ENCODE measurements at regions not wholly inside any gene's neighbourhood (a gene's known extent, or its start where the extent isn't known, plus 50 kb on each side); places are given as distances from the start of the nearest gene placed in this dataset.

DNA sequence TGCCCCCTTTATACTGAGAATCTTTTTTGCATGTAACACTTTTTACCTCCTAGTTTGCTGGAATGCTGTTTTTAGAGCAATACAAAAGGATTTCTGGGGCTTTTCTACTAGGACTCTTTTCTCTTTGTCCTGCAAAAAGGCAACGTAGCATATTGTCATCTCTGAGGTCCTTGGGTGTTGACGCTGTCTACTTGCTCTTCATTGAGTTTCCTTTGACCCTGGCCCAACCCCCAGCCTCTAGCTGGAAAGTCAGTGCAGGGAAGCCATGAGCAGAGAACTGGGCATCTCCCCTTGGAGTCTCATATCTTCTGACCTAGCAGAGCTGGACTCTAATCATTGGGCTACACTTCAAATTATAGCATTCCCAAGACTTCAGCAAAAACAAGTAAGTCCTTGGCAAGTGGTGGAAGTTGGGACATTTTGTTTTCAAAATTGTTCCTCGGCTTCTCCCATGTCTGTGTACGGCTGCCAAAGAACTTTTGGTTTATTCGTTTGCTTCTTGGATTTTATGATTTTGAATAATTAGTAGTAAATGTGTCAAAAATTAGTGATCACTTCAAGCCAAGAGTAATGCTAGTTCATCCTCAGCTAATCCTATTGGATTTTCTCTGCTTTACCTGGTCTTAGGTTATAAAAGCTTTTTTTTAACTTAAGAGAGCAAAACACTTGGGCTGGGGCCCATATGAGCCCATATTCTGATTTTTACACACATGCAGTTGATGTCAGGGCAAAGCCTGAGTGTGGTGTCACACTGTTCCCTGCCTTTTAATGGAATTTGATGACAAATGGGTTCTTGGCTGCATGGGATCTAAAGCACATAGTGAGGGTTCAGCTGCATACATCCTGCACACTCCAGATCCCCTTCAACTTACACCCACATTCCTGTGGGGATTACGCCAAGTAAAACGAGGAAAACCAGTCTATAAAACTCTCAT, 419.5 kb upstream of the C2CD4B start:
- Histone ChIP-seq H3K27ac (ENCODE audit: control insufficient read depth, insufficient read depth, low read length) (no peak overlapping the region), H3K79me2 (ENCODE audit: control insufficient read depth, insufficient read depth, low read length) (no peaks in the 10 kb centered on the region), H3K9ac (ENCODE audit: control insufficient read depth, extremely low read depth, insufficient read depth, low read length) (no peak overlapping the region), H2AFZ (ENCODE audit: control insufficient read depth, low read length) (no peak overlapping the region), H3K4me2 (ENCODE audit: control insufficient read depth, extremely low read depth, insufficient read depth, low read depth, low read length) (no peak overlapping the region), H4K20me1 (ENCODE audit: control insufficient read depth, extremely low read depth, insufficient read depth, low read length) (no peaks in the 10 kb centered on the region), H3K27me3 (ENCODE audit: control insufficient read depth, extremely low read depth, insufficient read depth, low read length) (no peaks in the 10 kb centered on the region), H3K9me3 (ENCODE audit: control insufficient read depth, low read depth, low read length) (no peaks in the 10 kb centered on the region), H3K4me1 (ENCODE audit: control insufficient read depth, extremely low read depth, insufficient read depth, low read length) (no peaks in the 10 kb centered on the region), H3K4me3 (ENCODE audit: control insufficient read depth in 2 of 3, extremely low read depth in 1 of 3, insufficient read depth in 2 of 3, low read depth in 1 of 3, low read length in 3 of 3) (no peak overlapping the region), H3K9me1 (ENCODE audit: control insufficient read depth, extremely low read depth, insufficient read depth, low read length) (no peaks in the 10 kb centered on the region), H3K36me3 (ENCODE audit: control insufficient read depth in 2 of 2, extremely low read depth in 1 of 2, insufficient read depth in 2 of 2, low read length in 2 of 2) (no peaks in the 10 kb centered on the region)
- FAIRE-seq (no peak), DNase-seq (ENCODE audit: low read depth, low spot score) (no peak)
- TF ChIP-seq, protein P1, sequence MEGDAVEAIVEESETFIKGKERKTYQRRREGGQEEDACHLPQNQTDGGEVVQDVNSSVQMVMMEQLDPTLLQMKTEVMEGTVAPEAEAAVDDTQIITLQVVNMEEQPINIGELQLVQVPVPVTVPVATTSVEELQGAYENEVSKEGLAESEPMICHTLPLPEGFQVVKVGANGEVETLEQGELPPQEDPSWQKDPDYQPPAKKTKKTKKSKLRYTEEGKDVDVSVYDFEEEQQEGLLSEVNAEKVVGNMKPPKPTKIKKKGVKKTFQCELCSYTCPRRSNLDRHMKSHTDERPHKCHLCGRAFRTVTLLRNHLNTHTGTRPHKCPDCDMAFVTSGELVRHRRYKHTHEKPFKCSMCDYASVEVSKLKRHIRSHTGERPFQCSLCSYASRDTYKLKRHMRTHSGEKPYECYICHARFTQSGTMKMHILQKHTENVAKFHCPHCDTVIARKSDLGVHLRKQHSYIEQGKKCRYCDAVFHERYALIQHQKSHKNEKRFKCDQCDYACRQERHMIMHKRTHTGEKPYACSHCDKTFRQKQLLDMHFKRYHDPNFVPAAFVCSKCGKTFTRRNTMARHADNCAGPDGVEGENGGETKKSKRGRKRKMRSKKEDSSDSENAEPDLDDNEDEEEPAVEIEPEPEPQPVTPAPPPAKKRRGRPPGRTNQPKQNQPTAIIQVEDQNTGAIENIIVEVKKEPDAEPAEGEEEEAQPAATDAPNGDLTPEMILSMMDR (optimal IDR thresholded peaks at IDR 0.05 in 1 of 3, IDR thresholded peaks at IDR 0.05 in 1 of 3, conservative IDR thresholded peaks at IDR 0.05 in 1 of 3; ENCODE audit: extremely low read depth in 1 of 3, insufficient read depth in 2 of 3, low read length in 3 of 3) = no peak
- no peak for TF ChIP-seq EZH2 (IDR thresholded peaks at IDR 0.05; ENCODE audit: low read length)
- dilution Hi-C loops (cut with MboI; ENCODE audit: extremely low pct_ligation_motif_present, low sequenced_read_pairs) = no loop called here

DNA sequence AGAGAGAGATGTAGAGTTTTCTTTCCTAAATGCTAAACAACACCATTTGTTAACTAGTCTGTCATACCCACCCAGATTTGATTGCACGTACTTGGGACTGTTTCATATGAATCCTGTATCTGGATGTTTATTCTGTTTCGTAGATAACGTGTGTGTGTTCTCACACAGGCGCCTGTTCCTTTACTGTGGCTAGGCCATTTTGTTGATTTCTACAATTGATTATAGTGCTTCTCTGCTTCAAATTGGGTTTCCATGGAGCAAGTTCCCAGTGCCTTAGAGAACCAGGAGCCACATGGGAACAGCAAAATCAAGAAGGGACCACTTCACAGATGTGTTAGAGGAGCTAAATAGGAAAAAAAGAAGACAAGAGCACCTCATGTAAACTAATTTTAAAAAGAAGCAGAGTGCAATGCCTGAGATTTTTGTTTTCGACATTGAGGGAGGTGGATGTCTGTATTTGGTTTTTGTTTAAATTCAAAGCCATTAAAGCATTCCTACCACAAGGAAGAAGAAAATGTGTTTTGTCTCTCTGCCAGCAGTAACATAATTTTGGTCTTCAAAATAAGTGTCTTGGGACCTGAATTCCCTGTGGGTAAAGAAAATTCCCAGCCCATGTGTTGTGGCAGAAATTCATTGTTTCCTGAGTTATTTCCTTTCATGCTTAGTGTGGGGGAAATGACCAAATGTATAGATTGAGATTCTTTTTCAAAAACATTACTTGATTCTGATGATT, 424.0 kb upstream of the C2CD4B start:
- no peaks in the 10 kb centered on the region for H3K27me3 ChIP-seq (ENCODE audit: control insufficient read depth, extremely low read depth, insufficient read depth, low read length)
- no peaks in the 10 kb centered on the region for H3K79me2 ChIP-seq (ENCODE audit: control insufficient read depth, insufficient read depth, low read length)
- H3K4me1 ChIP-seq (ENCODE audit: control insufficient read depth, extremely low read depth, insufficient read depth, low read length) = no peaks in the 10 kb centered on the region
- no peak overlapping the region for H2AFZ ChIP-seq (ENCODE audit: control insufficient read depth, low read length)
- no peaks in the 10 kb centered on the region for H3K36me3 ChIP-seq (ENCODE audit: control insufficient read depth in 2 of 2, extremely low read depth in 1 of 2, insufficient read depth in 2 of 2, low read length in 2 of 2)
- DNase-seq (ENCODE audit: low read depth, low spot score) (no peak), FAIRE-seq (no peak)
- H4K20me1 ChIP-seq (ENCODE audit: control insufficient read depth, extremely low read depth, insufficient read depth, low read length) = no peaks in the 10 kb centered on the region
- H3K4me2 ChIP-seq (ENCODE audit: control insufficient read depth, extremely low read depth, insufficient read depth, low read depth, low read length) = no peak overlapping the region
- no peaks in the 10 kb centered on the region for H3K9me3 ChIP-seq (ENCODE audit: control insufficient read depth, low read depth, low read length)
- no peak overlapping the region for H3K4me3 ChIP-seq (ENCODE audit: control insufficient read depth in 2 of 3, extremely low read depth in 1 of 3, insufficient read depth in 2 of 3, low read depth in 1 of 3, low read length in 3 of 3)
- H3K27ac ChIP-seq (ENCODE audit: control insufficient read depth, insufficient read depth, low read length) = no peak overlapping the region
- no peak for TF ChIP-seq EZH2 (IDR thresholded peaks at IDR 0.05; ENCODE audit: low read length)
- TF ChIP-seq, protein P1 (optimal IDR thresholded peaks at IDR 0.05 in 1 of 3, IDR thresholded peaks at IDR 0.05 in 1 of 3, conservative IDR thresholded peaks at IDR 0.05 in 1 of 3; ENCODE audit: extremely low read depth in 1 of 3, insufficient read depth in 2 of 3, low read length in 3 of 3) = no peak
- no peaks in the 10 kb centered on the region for H3K9me1 ChIP-seq (ENCODE audit: control insufficient read depth, extremely low read depth, insufficient read depth, low read length)
- dilution Hi-C loops (cut with MboI; ENCODE audit: extremely low pct_ligation_motif_present, low sequenced_read_pairs) = no loop called here
- H3K9ac ChIP-seq (ENCODE audit: control insufficient read depth, extremely low read depth, insufficient read depth, low read length) = no peak overlapping the region

All from keratinocyte (primary cell).